Gastroesophageal sphincter (tissue), 3 donors: ENCODE measurements at regions not wholly inside any gene's neighbourhood (a gene's known extent, or its start where the extent isn't known, plus 50 kb on each side); places are given as distances from the start of the nearest gene placed in this dataset.

Experiments used
- EP300 ChIP-seq: sonication (generic); formaldehyde crosslinking; IDR thresholded peaks from one replicate; pipeline ENCODE4 v1.6.1; 2017; ENCODE audit warnings: antibody characterized with exemption, mild to moderate bottlenecking
- POLR2A ChIP-seq, 2 donors: fragments of 450-650 bp; IDR thresholded peaks; one replicate each; pipeline ENCODE4 v1.6.1; 2017; ENCODE audit warnings: antibody characterized with exemption in 2 of 2, mild to moderate bottlenecking in 2 of 2, moderate library complexity in 1 of 2
- POLR2AphosphoS5 ChIP-seq: sonication (generic); formaldehyde crosslinking; IDR thresholded peaks from one replicate; pipeline ENCODE4 v1.6.1; 2017; ENCODE audit warnings: antibody characterized with exemption
- TF ChIP-seq, protein P1 (sequence below), 4 experiments: fragments of 200-600 bp in 2 of 4; fragments of 450-650 bp in 2 of 4; sonication (generic) in 1 of 4; IDR thresholded peaks; one replicate each; pipeline ENCODE4 v1.5.1; 2017 to 2019; ENCODE audit warnings: antibody characterized with exemption in 4 of 4, mild to moderate bottlenecking in 2 of 4, moderate library complexity in 2 of 4

DNA sequence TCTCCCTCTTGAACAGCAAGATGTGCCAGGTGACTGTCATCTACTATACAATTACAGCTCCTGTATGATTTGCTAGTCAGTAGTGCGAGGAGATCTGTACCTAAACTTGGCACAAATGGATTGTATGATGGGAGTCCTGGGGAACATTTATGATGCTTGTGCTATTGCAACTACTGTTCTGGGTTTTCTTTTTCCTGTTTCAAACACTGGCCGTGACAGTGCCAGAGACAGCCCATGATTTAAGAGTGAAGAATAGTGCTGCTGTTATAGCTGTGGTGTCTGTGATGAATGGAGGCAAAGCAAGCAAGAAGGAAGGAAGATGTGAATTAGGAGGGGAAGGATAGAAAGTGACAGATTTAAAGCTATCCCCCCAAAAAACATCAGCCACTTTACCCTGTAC is 1868.9 kb downstream of the PCDH7 start:
- TF ChIP-seq POLR2A (IDR thresholded peaks at IDR 0.05), result no peak
- TF ChIP-seq, protein P1, sequence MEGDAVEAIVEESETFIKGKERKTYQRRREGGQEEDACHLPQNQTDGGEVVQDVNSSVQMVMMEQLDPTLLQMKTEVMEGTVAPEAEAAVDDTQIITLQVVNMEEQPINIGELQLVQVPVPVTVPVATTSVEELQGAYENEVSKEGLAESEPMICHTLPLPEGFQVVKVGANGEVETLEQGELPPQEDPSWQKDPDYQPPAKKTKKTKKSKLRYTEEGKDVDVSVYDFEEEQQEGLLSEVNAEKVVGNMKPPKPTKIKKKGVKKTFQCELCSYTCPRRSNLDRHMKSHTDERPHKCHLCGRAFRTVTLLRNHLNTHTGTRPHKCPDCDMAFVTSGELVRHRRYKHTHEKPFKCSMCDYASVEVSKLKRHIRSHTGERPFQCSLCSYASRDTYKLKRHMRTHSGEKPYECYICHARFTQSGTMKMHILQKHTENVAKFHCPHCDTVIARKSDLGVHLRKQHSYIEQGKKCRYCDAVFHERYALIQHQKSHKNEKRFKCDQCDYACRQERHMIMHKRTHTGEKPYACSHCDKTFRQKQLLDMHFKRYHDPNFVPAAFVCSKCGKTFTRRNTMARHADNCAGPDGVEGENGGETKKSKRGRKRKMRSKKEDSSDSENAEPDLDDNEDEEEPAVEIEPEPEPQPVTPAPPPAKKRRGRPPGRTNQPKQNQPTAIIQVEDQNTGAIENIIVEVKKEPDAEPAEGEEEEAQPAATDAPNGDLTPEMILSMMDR (IDR thresholded peaks at IDR 0.05), result no peak
- no peak for TF ChIP-seq POLR2AphosphoS5
- TF ChIP-seq EP300, result no peak
